UCSD-AML1 (cell line): ENCODE measurements at regions not wholly inside any gene's neighbourhood (a gene's known extent, or its start where the extent isn't known, plus 50 kb on each side); places are given as distances from the start of the nearest gene placed in this dataset.
A peak's percentile ranks its signal among the peaks of the same experiment; 100 is the strongest.
"Not testable (repeated sequence)": the region's sequence is repeated elsewhere in the genome, so short reads cannot be mapped to it uniquely, and the experiment has no call there.

Source experiments
- DNase-seq: peaks from one replicate; lab custom pipeline; 2025; ENCODE audit not compliant: unreplicated experiment; lab: John Stamatoyannopoulos, UW

- peak; percentile 70 for DNase-seq
These were observed 100.3 kb upstream of the SVIL start for GRCh38 chr10:29734962-29735627.

DNA sequence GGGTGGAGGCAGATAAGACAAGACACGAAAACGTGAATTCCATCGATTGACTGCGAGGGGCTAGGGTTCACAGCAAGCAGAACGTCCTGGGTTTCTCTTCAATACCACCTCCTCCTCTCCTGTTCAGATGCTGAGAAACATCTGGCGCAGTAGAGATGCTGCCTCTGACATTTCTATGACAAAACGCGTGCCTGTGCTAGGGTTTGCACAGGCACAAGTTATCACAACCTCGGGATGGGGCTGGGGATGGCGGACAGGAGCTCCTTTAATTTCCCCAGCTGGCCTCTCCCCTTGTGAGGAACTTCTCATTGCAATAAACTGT lies 99.8 kb upstream of the SVIL start:
- no peak for DNase-seq

- no peak for DNase-seq
These were observed 98.6 kb upstream of the SVIL start for GRCh38 chr10:29733323-29733722.

GRCh38 chr10:29732918-29733317 lies 98.1 kb upstream of the SVIL start:
- no peak for DNase-seq

GRCh38 chr10:29731760-29732159 lies 97.0 kb upstream of the SVIL start:
- no peak for DNase-seq

DNA sequence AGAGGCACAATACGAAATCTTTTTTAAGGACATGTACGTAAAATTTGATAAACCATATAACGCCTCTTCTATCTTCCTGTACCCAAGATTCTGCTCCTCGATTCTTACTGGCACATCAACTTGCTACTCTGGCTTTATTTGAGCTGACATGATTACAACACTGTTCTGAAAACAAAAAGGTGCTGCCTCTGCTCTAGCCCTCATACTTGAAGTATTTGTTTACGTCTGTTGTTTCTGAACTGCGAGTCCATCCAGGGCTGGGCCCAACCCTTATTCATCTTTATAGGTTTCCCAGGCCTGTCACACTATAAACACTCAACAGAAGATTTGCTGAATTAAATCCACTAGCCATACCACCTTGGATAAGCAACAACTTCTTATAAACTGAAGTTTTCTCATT lies 96.2 kb upstream of the SVIL start:
- no peak for DNase-seq

- no peak for DNase-seq
These were observed 95.7 kb upstream of the SVIL start for GRCh38 chr10:29730458-29730857.

DNA sequence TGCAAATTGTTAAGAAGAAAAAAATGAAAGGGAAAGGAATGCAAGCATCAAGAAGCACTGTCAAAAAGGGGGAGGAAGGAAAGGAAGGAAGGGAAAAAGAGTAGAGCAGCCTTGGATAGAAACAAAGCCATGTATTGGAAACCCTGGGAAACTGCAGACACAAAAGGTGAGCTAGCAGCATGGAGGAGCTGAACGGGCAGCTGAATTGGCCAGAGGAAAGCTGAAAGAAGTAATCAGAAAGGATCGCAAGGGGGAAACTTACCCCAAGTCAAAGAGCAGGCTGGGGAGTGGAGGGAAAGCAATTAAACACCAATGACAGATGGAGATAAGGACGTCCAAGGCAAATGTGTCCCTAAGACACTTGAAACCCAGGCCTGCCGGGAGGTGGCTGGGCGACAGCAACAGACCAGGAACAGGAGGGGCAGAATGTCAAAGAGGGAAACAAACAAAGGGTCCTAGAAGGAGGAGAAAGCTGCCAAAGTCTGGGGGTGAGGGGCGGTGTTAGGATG lies 93.8 kb upstream of the SVIL start:
- no peak for DNase-seq

GRCh38 chr10:29725927-29726326 lies 91.2 kb upstream of the SVIL start:
- DNase-seq = not testable (repeated sequence)

DNA sequence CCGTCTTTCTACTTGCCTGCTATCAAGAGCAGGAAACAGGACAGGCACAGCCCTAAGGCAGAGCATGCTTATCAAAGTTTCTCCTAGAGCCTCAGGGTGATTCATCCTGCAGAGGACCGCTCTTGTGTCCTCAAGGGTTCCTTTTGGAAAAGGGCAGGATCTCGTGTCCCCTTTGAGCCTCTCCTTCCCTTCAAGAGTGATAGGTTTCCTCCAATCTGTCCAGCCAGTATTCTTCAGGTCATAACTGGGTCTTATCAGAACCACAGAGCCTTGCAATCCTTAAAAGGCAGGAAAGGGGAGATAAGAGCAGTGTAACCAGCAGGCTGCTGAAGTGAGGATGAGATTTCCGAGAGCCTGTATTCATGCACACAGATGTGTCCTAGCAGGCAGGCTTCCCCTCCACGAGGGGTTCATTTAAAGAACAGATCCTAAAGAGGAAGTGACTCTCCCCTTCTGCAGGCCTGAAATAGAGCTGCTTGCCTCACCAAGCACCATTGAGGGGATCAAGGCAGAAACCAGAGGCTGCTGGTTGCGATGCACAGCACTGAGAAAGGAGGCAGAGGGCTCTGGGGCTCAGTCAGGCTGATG lies 90.5 kb upstream of the SVIL start:
- peak; percentile 34 for DNase-seq

DNA sequence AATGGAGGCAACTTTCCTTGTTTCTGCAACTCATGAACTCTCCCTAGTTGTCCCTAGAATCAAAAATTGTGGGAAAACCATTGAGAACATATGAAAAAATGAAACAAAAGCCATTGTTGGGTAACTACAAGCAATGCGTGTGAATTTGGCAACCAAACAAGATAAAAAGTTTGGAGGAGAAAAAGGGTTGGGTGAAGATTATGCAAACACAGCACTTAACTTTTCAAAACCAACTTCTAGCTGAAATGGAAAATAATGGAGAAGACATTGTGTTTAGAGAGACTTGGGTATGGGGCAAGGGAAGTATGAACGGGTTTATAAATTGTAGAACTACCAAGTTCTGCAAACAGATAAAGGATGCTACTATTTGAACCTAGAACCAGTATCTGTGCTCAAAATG lies 89.0 kb upstream of the SVIL start:
- DNase-seq = no peak

- no peak for DNase-seq
These were observed 88.0 kb upstream of the SVIL start for GRCh38 chr10:29722777-29723176.

DNA sequence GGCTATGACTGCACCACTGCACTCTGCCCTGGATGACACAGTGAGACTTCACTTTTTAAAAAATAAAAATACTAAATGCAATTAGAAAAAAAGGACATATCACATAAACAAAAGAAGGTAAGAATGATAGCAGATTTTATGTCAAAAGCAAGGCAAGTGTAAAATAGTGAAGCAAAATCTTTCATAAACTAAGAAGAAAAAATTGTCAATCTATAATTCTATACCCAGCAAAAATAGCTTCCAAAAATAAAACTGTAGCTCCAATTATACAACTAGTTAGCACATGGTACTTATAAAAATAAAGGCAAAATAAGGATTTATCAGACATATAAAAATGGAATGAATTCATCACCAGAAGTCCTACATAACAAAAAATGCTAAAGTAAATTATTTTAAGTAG lies 85.4 kb upstream of the SVIL start:
- DNase-seq = no peak

- DNase-seq = no peak
These were observed 84.5 kb upstream of the SVIL start for GRCh38 chr10:29719281-29719675.

- no peak for DNase-seq
These were observed 80.5 kb upstream of the SVIL start for GRCh38 chr10:29715296-29715695.

DNA sequence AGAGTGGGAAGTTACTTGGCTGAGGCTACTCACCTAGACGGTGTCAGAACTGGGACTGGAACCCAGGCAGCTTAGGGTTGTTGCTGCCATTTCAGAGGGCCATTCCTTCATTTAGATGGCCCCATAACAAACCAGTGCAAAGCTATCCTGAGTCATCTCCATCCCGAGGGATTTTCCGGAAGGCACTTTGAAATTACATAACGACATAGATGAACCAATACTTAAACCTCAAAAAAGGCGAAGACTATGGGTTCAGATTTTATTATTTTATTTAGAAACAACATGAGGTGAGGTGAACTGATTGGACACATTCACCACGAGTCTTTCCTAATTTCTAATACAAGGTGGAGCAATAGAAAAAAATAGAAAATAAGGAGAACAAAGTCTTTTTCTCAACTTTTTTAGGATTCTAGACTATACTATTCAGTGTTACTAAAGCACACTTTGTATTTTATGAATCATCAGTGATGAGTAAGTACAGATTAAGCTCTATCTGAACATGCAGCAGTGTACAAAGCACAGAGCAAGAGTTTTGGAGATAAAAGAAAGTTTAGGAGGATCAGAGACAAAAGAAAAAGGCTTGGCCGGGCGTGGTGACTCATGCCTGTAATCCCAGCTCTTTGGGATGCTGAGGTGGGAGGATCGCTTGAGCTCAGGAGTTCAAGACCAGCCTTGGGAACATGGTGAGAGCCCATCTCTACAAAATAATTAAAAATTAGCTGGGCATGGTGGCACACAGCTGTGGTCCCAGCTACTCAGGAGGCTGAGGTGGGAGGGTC lies 79.5 kb upstream of the SVIL start:
- no peak for DNase-seq

DNA sequence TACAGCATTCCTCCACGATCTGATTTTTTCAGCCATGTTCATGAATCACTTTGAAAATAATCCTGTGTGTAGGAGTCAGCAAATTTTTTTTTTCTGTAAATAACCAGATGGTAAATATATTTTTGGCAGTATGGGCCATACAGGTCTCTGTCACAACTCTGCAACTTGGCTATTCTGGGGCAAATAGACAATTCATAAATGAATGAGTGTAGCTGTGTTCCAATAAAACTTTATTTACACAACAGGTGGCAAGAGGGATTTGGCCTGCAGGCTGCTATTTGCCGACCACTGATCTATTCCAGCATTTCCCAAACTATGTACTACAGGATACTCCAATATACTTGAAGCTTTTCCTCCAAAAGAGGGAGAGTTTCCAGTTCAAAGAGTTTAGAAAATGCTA lies 78.7 kb upstream of the SVIL start:
- DNase-seq = no peak

- DNase-seq = no peak
These were observed 77.3 kb upstream of the SVIL start for GRCh38 chr10:29712108-29712507.

DNA sequence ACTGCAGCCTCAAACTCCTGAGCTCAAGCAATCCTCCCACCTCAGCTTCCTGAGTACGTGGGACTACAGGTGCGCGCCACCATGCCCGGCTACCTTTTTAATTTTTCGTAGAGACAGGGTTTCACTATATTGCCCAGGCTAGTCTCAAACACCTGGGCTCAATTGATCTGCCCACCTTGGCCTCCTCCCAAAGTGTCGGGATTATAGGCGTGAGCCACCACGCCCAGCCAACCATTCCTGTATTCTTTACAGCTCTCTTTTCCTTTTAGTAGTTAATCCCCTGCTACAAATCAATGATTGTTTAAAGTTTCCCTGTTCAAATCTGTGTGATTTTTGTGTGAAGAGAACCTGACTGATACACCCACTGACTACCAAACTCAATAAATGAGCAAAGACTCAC lies 75.4 kb upstream of the SVIL start:
- no peak for DNase-seq

GRCh38 chr10:29709484-29710002 lies 74.8 kb upstream of the SVIL start:
- no peak for DNase-seq

GRCh38 chr10:29703271-29703670 lies 68.5 kb upstream of the SVIL start:
- no peak for DNase-seq
